HG03520 (cell line): ENCODE measurements at regions not wholly inside any gene's neighbourhood (a gene's known extent, or its start where the extent isn't known, plus 50 kb on each side); places are given as distances from the start of the nearest gene placed in this dataset.
"Not testable (repeated sequence)": the region's sequence is repeated elsewhere in the genome, so short reads cannot be mapped to it uniquely, and the experiment has no call there.

ENCODE experiments used
- ATAC-seq: cut with Tn5 transposase; IDR thresholded peaks from one replicate; pipeline ENCODE4 v1.9.1; 2021; ENCODE audit warnings: mild to moderate bottlenecking, moderate library complexity; ENCODE audit not compliant: unreplicated experiment

DNA sequence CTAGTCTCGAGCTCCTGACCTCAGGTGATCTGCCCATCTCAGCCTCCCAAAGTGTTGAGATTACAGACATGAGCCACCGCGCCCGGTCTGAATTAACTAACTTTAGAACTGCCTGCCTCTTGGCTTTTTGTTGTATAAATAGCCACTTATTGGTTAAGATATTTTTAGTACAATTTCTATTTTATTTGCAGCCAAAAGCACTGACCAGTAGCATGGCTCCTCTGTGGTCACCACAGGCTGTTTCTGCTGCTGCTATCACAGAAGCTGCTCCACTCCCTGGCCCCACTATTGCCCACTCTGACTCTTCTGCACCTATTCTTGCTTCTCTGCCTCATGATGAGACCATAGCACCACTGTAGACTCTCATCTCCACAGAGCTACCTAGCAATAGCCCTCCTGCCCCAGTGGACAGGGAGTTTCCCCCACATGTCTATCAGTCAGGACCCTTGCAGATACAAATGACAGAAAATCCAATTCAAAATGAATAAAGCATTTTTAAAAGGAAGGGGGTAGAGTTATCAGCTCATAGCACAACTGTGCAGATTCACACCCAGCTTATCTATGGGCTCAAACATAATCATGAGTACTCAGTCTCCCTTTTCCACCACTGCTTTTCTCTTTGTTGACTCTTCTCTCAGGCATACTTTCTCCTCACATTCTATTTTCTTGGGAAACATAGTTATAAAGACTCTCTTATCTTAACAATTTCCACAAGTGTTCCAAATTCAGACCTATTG is 151.8 kb upstream of the EPB41L4A start:
- no peak for ATAC-seq

GRCh38 chr5:112573441-112573840 is 154.4 kb upstream of the EPB41L4A start:
- no peak for ATAC-seq

DNA sequence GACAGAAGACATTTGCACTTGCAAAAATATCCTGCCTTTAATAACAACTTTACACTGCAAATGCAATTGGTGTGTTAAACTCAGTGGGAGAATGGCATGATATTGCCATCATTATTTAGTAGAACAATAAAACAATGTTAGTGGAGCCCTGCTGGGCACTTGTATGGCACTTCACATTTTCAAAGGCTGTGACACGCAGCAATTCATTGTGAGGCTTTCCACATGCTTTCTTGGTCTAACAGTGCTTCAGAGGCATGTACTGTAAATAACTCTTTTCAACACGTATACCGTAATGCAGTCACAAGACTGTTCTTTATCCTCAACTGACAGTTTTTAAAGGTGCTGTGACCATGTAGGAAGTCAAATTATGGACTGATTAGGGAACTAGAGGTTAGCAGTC is 155.5 kb upstream of the EPB41L4A start:
- ATAC-seq = no peak

DNA sequence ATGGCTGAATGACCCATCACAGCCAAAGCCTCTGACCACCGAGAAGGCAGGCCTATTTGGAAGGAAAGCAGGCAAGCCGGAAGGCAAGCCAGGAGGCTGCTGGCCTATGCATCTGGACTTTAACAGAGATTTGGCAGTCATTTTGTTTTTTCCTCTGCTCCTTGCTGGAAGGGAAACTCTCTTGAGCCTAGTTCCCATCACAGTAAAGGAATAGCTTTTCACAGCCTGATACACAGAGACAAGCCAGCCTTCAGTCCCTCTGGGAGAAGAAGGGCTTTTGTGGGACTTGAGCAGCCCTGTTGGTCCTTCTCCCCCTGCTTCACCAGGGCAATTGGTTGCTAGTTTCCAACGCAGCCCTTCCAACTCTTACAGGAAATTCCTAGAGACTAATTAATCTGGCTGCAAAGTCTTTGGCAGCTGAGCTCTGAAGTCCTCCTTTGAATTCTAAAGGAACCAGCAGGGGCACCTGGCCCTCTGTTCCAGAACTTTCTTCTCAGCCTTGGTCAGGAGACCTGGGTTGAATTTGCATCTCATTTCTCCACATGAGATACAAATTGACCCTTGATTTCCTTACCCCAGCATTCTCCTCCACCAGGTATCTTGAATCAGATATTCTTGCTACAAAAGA is 157.3 kb upstream of the EPB41L4A start:
- ATAC-seq = no peak

DNA sequence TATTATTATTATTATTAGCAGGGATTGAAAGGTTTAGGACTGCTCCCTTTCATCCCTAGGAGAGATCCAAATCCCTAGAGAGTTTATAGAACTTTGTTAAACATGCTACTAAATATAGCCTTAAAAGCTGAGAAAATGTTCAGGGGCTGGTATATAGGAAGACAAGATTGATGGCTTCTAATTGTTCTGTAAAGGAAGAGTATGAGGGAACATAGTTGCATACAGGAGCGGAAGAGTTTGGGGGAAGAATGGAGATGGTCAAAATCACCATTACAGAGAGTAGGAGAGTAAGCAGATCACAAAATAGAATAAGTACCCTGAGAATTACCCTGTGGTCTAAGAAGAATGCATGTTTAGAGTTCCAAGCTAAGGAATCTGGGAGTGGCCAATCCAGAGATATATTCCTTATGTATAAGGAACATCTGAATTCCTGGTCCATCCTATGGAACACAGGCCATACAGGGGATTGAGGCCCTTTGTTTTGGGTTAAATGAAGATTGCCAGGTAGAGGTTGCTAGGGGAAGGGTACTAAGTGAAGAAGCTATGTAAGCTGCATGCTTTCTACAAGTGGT is 158.0 kb upstream of the APC start:
- ATAC-seq = no peak

- no peak for ATAC-seq
Observed at GRCh38 chr5:112581811-112582320, 155.8 kb upstream of the APC start.

GRCh38 chr5:112583166-112583565 is 154.5 kb upstream of the APC start:
- ATAC-seq = no peak

DNA sequence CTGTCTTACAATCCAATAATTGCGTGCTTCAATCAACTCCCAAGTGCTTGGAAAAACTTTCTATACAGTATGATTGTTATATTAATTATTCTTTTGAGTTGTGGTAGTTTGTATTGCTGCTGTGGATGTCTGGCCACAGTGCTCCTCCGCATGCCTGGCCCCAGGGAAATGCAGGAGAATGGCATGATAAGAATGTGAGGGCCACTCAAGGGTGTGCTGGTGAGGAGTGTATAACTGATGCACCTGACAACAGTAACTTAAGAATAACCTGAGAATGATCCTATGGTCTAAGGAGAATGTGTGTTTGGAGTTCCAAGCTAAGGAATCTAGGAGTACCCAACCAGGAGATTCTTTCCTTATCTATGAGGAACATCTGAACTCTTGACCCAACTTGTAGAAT is 152.9 kb upstream of the APC start:
- no peak for ATAC-seq

DNA sequence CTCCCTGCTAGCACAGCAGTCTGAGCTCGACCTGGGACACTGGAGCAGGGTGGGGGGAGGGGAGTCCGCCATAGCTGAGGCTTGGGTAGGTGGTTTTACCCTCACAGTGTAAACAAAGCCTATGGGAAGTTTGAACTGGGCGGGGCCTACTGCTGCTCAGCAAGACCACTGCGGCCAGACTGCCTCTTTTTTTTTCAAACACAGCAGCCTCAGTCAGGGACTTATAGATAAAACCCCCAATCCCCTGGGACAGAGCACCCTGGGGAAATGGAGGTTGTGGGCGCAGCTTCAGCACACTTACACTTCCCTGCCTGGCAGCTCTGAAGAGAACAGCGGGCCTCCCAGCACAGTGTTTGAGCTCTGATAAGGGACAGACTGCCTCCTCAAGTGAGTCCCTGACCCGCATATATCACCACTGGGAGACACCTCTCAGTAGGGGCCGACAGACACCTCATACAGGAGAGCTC is 151.1 kb upstream of the APC start:
- ATAC-seq = no peak

DNA sequence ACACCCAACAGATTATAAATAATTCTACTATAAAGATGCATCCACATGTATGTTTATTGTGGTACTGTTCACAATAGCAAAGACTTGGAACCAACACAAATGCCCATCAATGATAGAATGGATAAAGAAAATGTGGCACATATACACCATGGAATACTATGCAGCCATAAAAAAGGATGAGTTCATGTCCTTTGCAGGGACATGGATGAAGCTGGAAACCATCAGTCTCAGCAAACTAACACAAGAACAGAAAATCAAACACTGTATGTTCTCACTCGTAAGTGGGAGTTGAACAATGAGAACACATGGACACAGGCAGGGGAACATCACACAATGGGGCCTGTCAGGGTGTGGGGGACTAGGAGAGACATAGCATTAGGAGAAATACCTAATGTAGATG is 146.8 kb upstream of the APC start:
- ATAC-seq = not testable (repeated sequence)

DNA sequence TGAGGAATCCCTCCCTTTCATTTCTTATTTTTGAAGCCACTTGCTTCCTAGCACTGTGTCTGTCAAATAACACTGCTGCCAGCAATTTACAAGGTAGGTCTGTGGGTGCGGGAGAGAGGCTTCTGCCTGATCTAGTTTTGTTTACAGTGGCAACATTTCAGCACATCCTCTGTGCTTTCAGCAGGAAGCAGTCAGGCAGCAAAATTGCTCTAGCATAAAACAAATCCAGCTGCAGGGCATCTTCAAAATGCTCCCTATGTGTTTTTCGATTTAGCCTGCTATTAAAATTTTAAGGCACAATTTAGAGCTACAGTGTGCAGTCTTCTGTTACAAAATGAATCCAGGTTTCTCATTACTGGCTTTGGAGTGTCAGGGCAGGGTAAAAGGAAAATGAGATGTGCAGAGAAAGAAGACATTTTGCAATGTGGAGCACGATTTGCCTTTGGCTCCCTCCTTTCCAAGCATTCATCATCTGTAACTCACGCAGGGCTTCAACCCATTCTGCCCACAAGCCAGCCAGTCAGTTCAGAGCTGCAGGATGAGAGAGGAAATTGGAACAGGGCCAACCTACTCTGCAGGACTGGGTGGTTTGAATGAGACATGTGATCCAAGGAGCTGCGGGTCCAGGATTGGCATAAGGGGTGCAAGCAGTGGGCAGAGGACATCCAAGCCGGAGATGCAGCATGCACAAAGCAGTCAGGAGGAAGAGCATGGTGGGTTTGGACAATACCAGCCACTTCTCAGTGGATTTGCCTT is 143.4 kb upstream of the APC start:
- ATAC-seq = no peak

DNA sequence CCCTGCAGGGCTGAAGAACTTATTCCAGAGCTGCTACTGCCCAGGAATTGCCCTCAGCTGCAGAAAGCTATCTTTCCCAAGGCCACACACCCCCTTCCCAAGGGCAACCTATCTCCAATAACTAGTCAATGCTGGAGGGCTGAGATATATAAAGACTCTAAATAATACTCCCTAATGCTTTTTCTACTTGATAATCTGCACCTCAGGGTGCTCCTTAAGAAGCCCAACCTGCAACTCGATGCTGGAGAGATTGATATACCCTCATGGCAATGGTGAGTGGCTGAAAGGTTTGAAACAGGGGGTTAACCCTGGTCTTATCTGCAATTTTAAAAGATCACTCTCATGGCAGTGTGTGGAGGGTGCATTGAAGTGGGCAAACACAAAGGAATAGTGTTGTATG is 142.7 kb upstream of the APC start:
- no peak for ATAC-seq

DNA sequence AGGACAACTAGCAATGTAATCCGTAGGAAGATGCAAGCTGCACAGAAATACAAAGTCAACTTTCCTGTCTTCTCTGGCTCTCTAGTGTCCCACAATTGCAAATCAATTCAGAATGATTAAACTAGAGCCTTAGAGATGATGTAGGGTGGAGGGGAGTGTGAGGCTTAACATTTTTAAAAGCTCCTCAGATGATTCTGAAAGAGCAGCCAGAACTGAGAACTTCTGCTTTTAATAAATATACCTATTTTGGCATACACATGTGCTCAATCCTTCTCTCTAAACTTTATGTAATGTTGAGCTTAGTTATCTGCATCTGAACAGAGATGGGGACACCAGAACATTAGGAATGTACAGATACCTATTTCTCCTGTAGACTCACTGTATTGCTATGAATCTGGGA is 139.9 kb upstream of the APC start:
- ATAC-seq = no peak

DNA sequence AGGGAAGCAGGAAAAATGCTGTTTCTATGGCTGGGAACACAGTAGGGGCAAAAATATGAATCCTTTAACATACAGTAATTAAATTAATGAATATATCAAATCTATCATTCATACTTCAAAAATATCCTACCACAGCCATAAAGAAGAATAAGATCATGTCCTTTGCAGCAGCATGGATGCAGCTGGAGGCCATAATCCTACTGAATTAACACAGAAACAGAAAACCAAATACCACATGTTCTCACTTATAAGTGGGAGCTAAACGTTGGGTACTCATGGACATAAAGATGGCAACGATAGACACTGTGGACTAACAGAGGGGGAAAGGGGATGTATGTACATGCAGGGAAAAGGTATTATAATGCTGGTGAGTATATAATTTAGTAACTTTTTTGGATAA is 137.2 kb upstream of the APC start:
- not testable (repeated sequence) for ATAC-seq

DNA sequence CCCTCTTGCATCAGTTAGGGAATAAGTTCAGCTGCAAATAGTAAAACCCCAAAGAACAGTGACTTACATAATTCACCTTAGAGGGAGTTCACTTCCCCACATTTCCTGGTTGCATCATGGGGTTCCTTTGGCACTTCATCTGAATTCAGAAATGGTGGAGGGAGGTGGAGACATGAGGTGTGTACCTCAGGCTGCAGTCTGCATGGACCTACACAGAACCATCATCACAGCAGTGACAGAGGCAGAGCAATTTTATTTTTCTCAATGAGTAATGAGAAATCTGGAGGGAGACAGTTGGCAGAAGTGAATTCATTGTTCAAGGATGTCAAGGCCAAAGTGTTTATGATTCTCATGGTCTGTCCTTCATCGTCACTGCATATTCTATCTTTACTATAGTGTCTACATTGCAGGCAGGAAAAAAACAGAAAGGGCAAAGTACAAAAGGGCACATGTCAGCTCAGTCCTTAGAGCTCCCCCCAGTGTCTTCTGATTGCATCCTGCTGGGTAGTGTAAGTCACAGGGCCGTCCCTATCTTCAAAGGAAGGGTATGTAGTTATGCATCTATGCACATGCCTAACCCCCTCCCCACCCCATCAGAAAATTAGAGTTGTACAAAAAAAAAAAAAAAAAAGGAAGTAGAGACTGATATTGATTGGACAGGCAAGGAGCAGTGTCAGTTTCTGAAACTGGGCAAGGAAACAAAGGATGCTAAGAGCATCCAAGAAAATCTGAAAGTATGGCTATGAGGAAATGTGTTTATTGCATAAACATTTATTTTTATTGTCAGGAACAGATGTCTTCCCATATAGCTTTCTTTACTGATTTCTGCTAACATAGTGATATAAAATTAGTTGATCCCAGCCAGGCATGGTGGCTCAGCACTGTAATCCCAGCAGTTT is 132.7 kb upstream of the APC start:
- ATAC-seq = peak; percentile 51

GRCh38 chr5:112608975-112609374 is 128.7 kb upstream of the APC start:
- no peak for ATAC-seq

DNA sequence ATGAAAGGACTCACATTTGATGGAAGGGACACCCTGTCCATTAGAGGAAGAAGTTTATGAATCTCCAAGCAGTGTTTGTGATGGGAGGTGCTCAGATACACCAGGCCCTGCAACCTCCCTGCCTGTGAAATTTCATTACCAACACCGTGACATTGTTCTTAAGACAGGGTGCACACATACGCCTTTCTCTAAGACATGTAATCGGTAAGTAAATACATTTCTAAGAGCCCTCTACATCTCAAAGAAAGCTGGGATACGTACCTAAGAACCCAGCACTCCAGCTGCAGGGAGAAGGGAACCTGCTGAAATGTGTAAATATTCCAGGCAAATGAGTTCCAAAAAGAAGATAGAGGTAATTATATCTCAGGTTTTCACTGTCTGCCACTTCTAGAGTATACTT is 125.0 kb upstream of the APC start:
- ATAC-seq = no peak

DNA sequence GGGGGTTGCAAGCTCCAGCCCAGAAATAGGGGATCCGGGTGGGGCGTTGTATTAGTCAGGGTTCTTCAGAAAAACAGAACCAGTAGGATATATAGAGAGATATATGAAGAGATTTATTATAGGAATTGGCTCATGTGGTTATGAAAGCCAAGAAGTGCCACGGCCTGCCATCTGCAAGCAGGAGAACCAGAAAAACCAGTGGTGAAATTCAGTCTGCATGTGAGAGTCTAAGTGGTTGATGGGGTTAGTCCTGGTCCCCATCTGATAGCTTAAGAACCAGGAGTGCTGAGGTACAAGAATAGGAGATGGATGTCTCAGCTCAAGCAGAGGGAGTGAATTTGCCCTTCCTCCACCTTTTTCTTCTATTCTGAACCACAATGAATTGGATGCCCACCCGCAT is 123.4 kb upstream of the APC start:
- ATAC-seq = no peak

DNA sequence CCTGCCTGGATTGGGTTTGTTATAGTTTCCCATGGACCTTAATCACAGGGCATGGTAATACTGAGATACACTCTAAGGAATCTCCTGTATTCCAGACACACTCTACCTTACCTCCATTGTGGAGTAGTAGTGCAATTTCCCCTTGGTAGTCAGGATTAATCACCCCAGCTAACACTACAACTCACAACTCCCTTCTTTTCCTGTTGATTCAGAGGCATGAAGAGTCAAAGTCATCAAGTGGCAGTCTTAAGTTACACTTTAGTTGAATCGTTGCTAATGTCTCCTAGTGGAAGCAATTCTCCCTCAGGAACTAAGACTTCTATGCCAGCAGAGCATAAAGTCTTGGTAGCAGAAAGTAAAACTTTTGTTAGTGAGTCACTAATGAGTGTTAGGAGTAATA is 122.7 kb upstream of the APC start:
- ATAC-seq = no peak

GRCh38 chr5:112616812-112617547 is 120.7 kb upstream of the APC start:
- no peak for ATAC-seq
